Testis (tissue), 2 donors: ENCODE measurements at regions not wholly inside any gene's neighbourhood (a gene's known extent, or its start where the extent isn't known, plus 50 kb on each side); places are given as distances from the start of the nearest gene placed in this dataset.

ENCODE experiments used
- DNase-seq: peaks from one replicate; pipeline ENCODE4 v3.0.0-alpha.2; 2019
- H3K27ac ChIP-seq, 2 donors: fragments of 200-600 bp; sonication (generic); one replicate each; pipeline ENCODE4 v1.5.1; 2019
- H3K27me3 ChIP-seq: fragments of 200-600 bp; sonication (generic); one replicate; pipeline ENCODE4 v1.5.1; 2019
- H3K36me3 ChIP-seq: fragments of 200-600 bp; sonication (generic); one replicate; pipeline ENCODE4 v1.5.1; 2017; ENCODE audit warnings: low read depth; ENCODE audit errors: missing control alignments
- H3K4me1 ChIP-seq: fragments of 200-600 bp; sonication (generic); one replicate; pipeline ENCODE4 v1.5.1; 2019
- H3K4me3 ChIP-seq, 2 donors: fragments of 200-600 bp; sonication (generic); one replicate each; pipeline ENCODE4 v1.5.1; 2017 to 2019
- H3K9me3 ChIP-seq: fragments of 200-600 bp; sonication (generic); one replicate; pipeline ENCODE4 v1.5.1; 2017
- POLR2A ChIP-seq: fragments of 450-650 bp; IDR thresholded peaks from one replicate; pipeline ENCODE4 v1.6.1; 2017; ENCODE audit warnings: antibody characterized with exemption, mild to moderate bottlenecking, moderate library complexity
- WGBS, 2 donors: methylation state at CpG; one replicate each; pipeline ENCODE4 v1.1.5; 2018; 5-methylcytosine and 5-hydroxymethylcytosine counted together
- intact Hi-C: fragments of 100-400 bp; cut with DNase I; formaldehyde crosslinking; loops from one replicate; pipeline ENCODE4 v1.15.1; 2023; ENCODE audit warnings: low total_unique reads
- TF ChIP-seq, protein P1 (sequence below), 3 experiments: fragments of 450-650 bp in 2 of 3; fragments of 200-600 bp in 1 of 3; sonication (generic) in 1 of 3; IDR thresholded peaks; one replicate each; pipeline ENCODE4 v1.5.1; 2016 to 2019; ENCODE audit warnings: antibody characterized with exemption in 3 of 3, mild to moderate bottlenecking in 2 of 3, moderate library complexity in 1 of 3

DNA sequence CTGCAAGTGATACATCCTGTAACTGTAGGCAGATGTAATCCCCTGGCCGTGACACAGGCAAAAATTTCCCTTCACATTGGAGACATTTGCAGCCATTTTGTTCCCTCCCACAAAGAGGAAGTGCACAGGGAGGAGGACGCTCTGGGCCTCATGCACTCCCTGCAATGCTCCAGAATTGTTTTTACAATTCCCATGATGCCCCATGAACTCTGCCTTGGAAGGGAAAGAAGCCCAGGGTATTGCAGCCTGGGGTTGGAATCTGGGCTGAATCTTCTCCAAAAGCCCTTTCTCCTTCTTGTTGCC lies 491.7 kb downstream of the CCDC171 start:
- WGBS, 2 donors: 61 to 68% methylated on average over 2 of the region's 2 CpGs
- Histone ChIP-seq H3K27me3 (no peaks in the 10 kb centered on the region), H3K9me3 (no peaks in the 10 kb centered on the region), H3K27ac (no peak overlapping the region), H3K36me3 (no peaks in the 10 kb centered on the region), H3K4me3 (no peak overlapping the region), H3K4me1 (no peaks in the 10 kb centered on the region)
- no peak for DNase-seq
- TF ChIP-seq, protein P1, sequence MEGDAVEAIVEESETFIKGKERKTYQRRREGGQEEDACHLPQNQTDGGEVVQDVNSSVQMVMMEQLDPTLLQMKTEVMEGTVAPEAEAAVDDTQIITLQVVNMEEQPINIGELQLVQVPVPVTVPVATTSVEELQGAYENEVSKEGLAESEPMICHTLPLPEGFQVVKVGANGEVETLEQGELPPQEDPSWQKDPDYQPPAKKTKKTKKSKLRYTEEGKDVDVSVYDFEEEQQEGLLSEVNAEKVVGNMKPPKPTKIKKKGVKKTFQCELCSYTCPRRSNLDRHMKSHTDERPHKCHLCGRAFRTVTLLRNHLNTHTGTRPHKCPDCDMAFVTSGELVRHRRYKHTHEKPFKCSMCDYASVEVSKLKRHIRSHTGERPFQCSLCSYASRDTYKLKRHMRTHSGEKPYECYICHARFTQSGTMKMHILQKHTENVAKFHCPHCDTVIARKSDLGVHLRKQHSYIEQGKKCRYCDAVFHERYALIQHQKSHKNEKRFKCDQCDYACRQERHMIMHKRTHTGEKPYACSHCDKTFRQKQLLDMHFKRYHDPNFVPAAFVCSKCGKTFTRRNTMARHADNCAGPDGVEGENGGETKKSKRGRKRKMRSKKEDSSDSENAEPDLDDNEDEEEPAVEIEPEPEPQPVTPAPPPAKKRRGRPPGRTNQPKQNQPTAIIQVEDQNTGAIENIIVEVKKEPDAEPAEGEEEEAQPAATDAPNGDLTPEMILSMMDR (IDR thresholded peaks at IDR 0.05): no peak
- TF ChIP-seq POLR2A: no peak
- intact Hi-C loops: no loop called here

DNA sequence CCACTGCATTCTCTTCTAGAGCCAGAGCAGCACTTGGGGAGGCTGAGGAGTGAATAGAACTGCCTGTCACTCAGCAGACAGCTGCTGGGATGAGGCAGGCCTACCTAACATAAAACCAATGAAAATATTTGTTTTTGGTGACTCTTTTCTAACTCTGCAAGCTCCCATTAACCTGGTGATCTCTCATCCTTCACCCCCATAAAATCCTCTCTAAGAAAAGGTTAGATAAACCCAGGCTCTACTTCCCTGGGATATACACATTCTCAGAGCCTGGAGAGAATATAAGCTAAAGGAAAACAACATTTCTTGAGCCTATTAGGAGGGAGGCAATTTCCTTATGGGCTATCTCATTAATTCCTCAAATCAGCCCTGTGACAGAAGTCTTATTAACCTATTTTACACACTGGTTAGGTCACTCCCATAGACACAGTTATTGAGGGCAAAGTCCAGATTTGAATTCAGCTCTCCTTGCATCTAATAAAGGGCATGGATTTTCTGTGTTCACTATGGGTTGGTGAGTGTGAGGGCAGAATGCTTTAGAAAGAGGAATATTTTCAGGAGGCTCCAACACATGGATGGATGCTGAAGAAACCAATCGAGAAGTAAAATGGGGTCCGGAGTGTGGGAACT lies 492.9 kb downstream of the CCDC171 start:
- Histone ChIP-seq H3K4me1 (no peaks in the 10 kb centered on the region), H3K27me3 (no peaks in the 10 kb centered on the region), H3K9me3 (no peaks in the 10 kb centered on the region), H3K4me3 (no peak overlapping the region), H3K27ac (no peak overlapping the region), H3K36me3 (no peaks in the 10 kb centered on the region)
- 94 to 98% methylated on average over 2 of the region's 2 CpGs for WGBS, 2 donors
- no peak for TF ChIP-seq POLR2A
- TF ChIP-seq, protein P1 (IDR thresholded peaks at IDR 0.05): no peak
- DNase-seq: no peak
- intact Hi-C loops: no loop called here

DNA sequence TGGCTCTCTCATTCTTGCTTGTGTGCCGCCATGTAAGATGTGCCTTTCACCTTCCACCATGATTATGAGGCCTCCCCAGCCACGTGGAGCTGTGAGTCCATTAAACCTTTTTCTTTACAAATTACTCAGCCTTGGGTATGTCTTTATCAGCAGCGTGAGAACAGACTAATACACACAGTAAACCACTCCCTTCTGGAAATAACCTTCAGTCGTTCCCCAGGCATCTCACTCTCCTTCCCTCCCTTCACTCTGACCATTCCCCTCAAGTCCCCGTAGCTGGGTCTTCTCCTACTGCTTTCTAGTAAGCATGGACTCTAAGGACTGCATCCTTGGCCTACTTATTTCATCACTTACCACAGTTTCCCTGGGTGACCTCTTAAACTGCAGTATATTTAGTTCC lies 493.9 kb downstream of the CCDC171 start:
- intact Hi-C loops: no loop called here
- WGBS, 2 donors: 53 to 63% methylated on average over 5 of the region's 5 CpGs
- no peaks in the 10 kb centered on the region for H3K36me3 ChIP-seq
- DNase-seq: no peak
- H3K4me3 ChIP-seq: no peak overlapping the region
- no peak for TF ChIP-seq POLR2A
- TF ChIP-seq, protein P1 (IDR thresholded peaks at IDR 0.05): no peak
- H3K9me3 ChIP-seq: no peaks in the 10 kb centered on the region
- no peak overlapping the region for H3K27ac ChIP-seq
- no peaks in the 10 kb centered on the region for H3K4me1 ChIP-seq
- H3K27me3 ChIP-seq: no peaks in the 10 kb centered on the region

DNA sequence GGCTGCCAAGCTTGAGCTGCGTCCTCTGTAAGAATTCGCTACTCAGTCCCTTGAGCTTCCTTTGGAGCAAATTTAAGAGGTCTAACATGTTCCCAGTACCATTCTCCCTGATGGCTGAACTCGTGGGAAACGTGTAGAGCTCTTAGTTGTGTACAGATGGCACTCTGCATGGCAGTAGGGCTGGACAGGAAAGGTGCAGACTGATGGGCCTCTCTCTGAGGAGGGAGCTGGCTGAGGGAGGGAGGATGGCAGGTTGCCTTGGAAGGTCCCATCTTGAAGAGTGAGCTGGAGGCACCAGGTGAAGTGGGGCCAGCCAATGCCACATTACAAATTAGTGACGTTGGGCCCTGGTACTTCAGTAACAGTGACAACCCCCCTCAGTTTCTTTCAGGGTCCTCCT lies 495.3 kb downstream of the CCDC171 start:
- Histone ChIP-seq H3K9me3 (no peaks in the 10 kb centered on the region), H3K27me3 (no peaks in the 10 kb centered on the region), H3K27ac (no peak overlapping the region), H3K36me3 (no peaks in the 10 kb centered on the region), H3K4me1 (no peaks in the 10 kb centered on the region), H3K4me3 (no peak overlapping the region)
- DNase-seq: no peak
- WGBS, 2 donors: 79 to 80% methylated on average over 5 of the region's 5 CpGs
- intact Hi-C loops: no loop called here
- TF ChIP-seq POLR2A: no peak

DNA sequence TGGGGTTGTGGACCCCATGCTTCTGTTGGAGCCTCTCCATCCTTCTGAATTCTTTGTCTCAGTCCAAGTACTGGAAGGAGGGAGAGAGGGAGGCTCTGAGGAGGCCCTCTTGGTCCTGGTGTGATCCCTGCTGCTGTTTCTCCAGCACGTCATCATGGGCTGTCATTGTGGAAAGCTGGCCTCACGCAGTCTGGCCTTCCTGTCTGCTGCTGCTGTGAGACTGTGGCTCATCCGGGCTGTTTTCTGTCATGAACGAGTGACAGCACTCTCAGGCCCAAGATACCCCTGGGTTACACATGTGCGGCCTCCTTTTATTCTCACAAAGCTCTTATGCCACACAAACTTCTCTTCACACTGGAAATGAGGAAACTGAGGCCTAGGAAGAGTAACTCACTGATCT lies 499.3 kb downstream of the CCDC171 start:
- Histone ChIP-seq H3K4me3 (no peak overlapping the region), H3K27me3 (no peaks in the 10 kb centered on the region), H3K9me3 (no peaks in the 10 kb centered on the region), H3K36me3 (no peaks in the 10 kb centered on the region), H3K4me1 (no peaks in the 10 kb centered on the region), H3K27ac (no peak overlapping the region)
- no peak for TF ChIP-seq POLR2A
- TF ChIP-seq, protein P1 (IDR thresholded peaks at IDR 0.05): no peak
- WGBS, 2 donors: 91% methylated on average over 5 of the region's 5 CpGs
- DNase-seq: no peak
- intact Hi-C loops: no loop called here
